ENCODE measurements at regions not wholly inside any gene's neighbourhood (a gene's known extent, or its start where the extent isn't known, plus 50 kb on each side); places are given as distances from the start of the nearest gene placed in this dataset.

DNA sequence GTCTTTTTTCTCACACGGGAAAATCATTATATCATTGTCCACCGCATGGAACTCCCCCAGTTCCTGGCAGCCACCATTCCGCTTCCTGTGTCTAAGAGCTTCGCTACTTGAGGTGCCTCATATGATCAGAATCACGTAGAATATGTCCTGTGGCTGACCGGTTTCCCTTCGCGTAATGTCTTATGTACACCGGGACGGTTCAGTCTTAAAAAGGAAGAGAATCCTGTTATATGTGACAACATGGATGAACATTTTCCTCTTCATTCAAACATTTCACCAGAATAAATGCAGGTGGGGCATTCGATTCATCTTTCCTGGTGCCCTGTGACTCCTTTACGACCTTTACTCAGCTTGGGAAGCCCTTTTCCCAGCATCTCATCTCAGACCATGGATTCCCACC is 131.7 kb upstream of the TWIST2 start:
- Histone ChIP-seq H3K4me2 (ENCODE audit: low read length) (no peak overlapping the region), H3K79me2 (ENCODE audit: low read length) (no peaks in the 10 kb centered on the region), H3K27ac (ENCODE audit: low read length) (no peak overlapping the region), H2AFZ (ENCODE audit: low read depth, low read length) (no peak overlapping the region), H3K9ac (ENCODE audit: low read length) (no peak overlapping the region), H3K27me3 (ENCODE audit: low read depth, low read length) (no peaks in the 10 kb centered on the region), H3K4me1 (ENCODE audit: low read length) (no peaks in the 10 kb centered on the region), H4K20me1 (ENCODE audit: insufficient read depth, low read length) (no peaks in the 10 kb centered on the region), H3K9me3 (ENCODE audit: insufficient read depth, low read length) (no peaks in the 10 kb centered on the region), H3K36me3 (replicated peaks; ENCODE audit: low read depth, low read length) (no peaks in the 10 kb centered on the region), H3K4me3 (ENCODE audit: low read length) (no peak overlapping the region)
- TF ChIP-seq EZH2phosphoT487 (IDR thresholded peaks at IDR 0.05; ENCODE audit: low read depth), result no peak

- Histone ChIP-seq H3K4me3 (ENCODE audit: low read length) (no peak overlapping the region), H3K9me3 (ENCODE audit: insufficient read depth, low read length) (no peaks in the 10 kb centered on the region), H3K27me3 (ENCODE audit: low read depth, low read length) (no peaks in the 10 kb centered on the region), H3K9ac (ENCODE audit: low read length) (no peak overlapping the region), H3K79me2 (ENCODE audit: low read length) (no peaks in the 10 kb centered on the region), H3K4me1 (ENCODE audit: low read length) (no peaks in the 10 kb centered on the region), H3K4me2 (ENCODE audit: low read length) (no peak overlapping the region), H3K36me3 (replicated peaks; ENCODE audit: low read depth, low read length) (no peaks in the 10 kb centered on the region), H4K20me1 (ENCODE audit: insufficient read depth, low read length) (no peaks in the 10 kb centered on the region), H3K27ac (ENCODE audit: low read length) (no peak overlapping the region), H2AFZ (ENCODE audit: low read depth, low read length) (no peak overlapping the region)
- TF ChIP-seq EZH2phosphoT487 (IDR thresholded peaks at IDR 0.05; ENCODE audit: low read depth), result no peak
- TF ChIP-seq, protein P1, sequence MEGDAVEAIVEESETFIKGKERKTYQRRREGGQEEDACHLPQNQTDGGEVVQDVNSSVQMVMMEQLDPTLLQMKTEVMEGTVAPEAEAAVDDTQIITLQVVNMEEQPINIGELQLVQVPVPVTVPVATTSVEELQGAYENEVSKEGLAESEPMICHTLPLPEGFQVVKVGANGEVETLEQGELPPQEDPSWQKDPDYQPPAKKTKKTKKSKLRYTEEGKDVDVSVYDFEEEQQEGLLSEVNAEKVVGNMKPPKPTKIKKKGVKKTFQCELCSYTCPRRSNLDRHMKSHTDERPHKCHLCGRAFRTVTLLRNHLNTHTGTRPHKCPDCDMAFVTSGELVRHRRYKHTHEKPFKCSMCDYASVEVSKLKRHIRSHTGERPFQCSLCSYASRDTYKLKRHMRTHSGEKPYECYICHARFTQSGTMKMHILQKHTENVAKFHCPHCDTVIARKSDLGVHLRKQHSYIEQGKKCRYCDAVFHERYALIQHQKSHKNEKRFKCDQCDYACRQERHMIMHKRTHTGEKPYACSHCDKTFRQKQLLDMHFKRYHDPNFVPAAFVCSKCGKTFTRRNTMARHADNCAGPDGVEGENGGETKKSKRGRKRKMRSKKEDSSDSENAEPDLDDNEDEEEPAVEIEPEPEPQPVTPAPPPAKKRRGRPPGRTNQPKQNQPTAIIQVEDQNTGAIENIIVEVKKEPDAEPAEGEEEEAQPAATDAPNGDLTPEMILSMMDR (IDR thresholded peaks at IDR 0.05; ENCODE audit: low read depth, low read length), result no peak
These were observed 131.3 kb upstream of the TWIST2 start for GRCh38 chr2:238716585-238716984.

DNA sequence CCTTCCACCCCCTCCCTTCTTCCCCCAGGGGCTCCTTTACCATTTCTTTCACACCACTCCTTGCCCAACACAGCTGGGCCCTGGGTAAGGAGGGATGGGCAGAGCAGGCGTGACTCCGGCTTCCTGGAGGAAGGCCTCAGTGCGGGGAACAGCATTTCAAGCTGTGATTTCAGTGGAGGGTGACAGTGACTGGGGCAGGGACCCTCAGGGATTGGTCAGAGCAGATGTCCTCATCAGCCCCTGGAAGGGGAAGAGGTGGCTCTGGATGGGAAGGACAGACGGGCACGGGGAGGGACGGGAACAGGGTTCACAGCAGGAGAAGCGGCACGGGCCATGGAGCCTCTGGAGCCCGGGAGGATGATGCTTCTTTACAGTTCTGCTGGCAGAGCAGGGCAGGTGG is 130.8 kb upstream of the TWIST2 start:
- Histone ChIP-seq H2AFZ (ENCODE audit: low read depth, low read length) (no peak overlapping the region), H3K9me3 (ENCODE audit: insufficient read depth, low read length) (no peaks in the 10 kb centered on the region), H3K4me1 (ENCODE audit: low read length) (no peaks in the 10 kb centered on the region), H3K27ac (ENCODE audit: low read length) (no peak overlapping the region), H3K4me3 (ENCODE audit: low read length) (no peak overlapping the region), H3K9ac (ENCODE audit: low read length) (no peak overlapping the region), H3K79me2 (ENCODE audit: low read length) (no peaks in the 10 kb centered on the region), H4K20me1 (ENCODE audit: insufficient read depth, low read length) (no peaks in the 10 kb centered on the region), H3K4me2 (ENCODE audit: low read length) (no peak overlapping the region), H3K36me3 (replicated peaks; ENCODE audit: low read depth, low read length) (no peaks in the 10 kb centered on the region), H3K27me3 (ENCODE audit: low read depth, low read length) (no peaks in the 10 kb centered on the region)
- TF ChIP-seq, protein P1 (IDR thresholded peaks at IDR 0.05; ENCODE audit: low read depth, low read length), result no peak
- no peak for TF ChIP-seq EZH2phosphoT487 (IDR thresholded peaks at IDR 0.05; ENCODE audit: low read depth)

GRCh38 chr2:238719641-238720040 is 128.2 kb upstream of the TWIST2 start:
- no peak overlapping the region for H3K4me2 ChIP-seq (ENCODE audit: low read length)
- no peaks in the 10 kb centered on the region for H3K27me3 ChIP-seq (ENCODE audit: low read depth, low read length)

More at GRCh38 chr2:238719641-238720040, 128.2 kb upstream of the TWIST2 start:
- no peaks in the 10 kb centered on the region for H3K4me1 ChIP-seq (ENCODE audit: low read length)
- no peak overlapping the region for H2AFZ ChIP-seq (ENCODE audit: low read depth, low read length)
- TF ChIP-seq, protein P1 (IDR thresholded peaks at IDR 0.05; ENCODE audit: low read depth, low read length), result no peak
- TF ChIP-seq EZH2phosphoT487 (IDR thresholded peaks at IDR 0.05; ENCODE audit: low read depth), result no peak
- H3K9me3 ChIP-seq (ENCODE audit: insufficient read depth, low read length), result no peaks in the 10 kb centered on the region
- no peaks in the 10 kb centered on the region for H3K36me3 ChIP-seq (replicated peaks; ENCODE audit: low read depth, low read length)
- no peak overlapping the region for H3K27ac ChIP-seq (ENCODE audit: low read length)
- H4K20me1 ChIP-seq (ENCODE audit: insufficient read depth, low read length), result no peaks in the 10 kb centered on the region
- H3K4me3 ChIP-seq (ENCODE audit: low read length), result no peak overlapping the region
- H3K79me2 ChIP-seq (ENCODE audit: low read length), result no peaks in the 10 kb centered on the region
- H3K9ac ChIP-seq (ENCODE audit: low read length), result no peak overlapping the region
